A673 (cell line): ENCODE measurements at regions not wholly inside any gene's neighbourhood (a gene's known extent, or its start where the extent isn't known, plus 50 kb on each side); places are given as distances from the start of the nearest gene placed in this dataset.

ENCODE experiments used
- CTCF ChIP-seq: fragments of 300-800, 200-600 bp; sonication (generic); conservative IDR thresholded peaks from 2 replicates; pipeline ENCODE4 v1.5.1; 2017; ENCODE audit warnings: low read depth, mild to moderate bottlenecking, antibody characterized with exemption, low read length, moderate library complexity, mixed read lengths
- EZH2 ChIP-seq: fragments of 200-600 bp; sonication (generic); IDR thresholded peaks from 2 replicates; pipeline ENCODE4 v1.6.1; 2017; ENCODE audit warnings: borderline replicate concordance, low read depth, mild to moderate bottlenecking, mixed read lengths, antibody characterized with exemption, low read length; ENCODE audit not compliant: poor library complexity, severe bottlenecking

DNA sequence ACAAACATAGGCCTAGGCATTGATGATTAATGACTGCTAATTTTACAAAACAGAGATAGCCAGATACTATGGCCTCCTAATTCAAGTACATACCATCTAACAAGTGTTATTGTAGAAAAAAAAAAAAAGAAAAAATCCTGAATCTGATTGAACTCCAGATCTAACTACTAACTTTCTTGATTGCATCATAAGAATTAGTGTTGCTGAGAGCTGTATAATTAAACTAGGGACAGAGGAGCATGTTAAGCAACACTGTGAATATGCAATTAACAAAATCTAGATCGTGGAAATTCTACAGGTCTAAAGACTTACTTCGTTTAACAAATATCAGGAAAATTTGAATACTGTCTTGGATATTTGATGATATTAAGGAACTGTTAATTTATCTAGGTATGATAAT lies 208.3 kb upstream of the ZNF608 start:
- no peak for TF ChIP-seq CTCF
- TF ChIP-seq EZH2: no peak
